Hepatocyte (in vitro differentiated cells): ENCODE measurements at regions not wholly inside any gene's neighbourhood (a gene's known extent, or its start where the extent isn't known, plus 50 kb on each side); places are given as distances from the start of the nearest gene placed in this dataset.

ENCODE experiments used
- DNase-seq: peaks from one replicate; pipeline ENCODE4 v3.0.0-alpha.2; 2016; ENCODE audit warnings: low spot score
- H2AFZ ChIP-seq: fragments of 200-600 bp; sonication (generic); 2 replicates; pipeline ENCODE4 v1.6.0; 2016; ENCODE audit warnings: antibody characterized with exemption, mild to moderate bottlenecking
- H3K27ac ChIP-seq: fragments of 200-600 bp; sonication (generic); 2 replicates; pipeline ENCODE4 v1.5.1; 2016; ENCODE audit warnings: mild to moderate bottlenecking
- H3K27me3 ChIP-seq: fragments of 200-600 bp; sonication (generic); 2 replicates; pipeline ENCODE4 v1.6.1; 2016
- H3K36me3 ChIP-seq: fragments of 200-600 bp; sonication (generic); replicated peaks from 2 replicates; pipeline ENCODE4 v1.5.1; 2016; ENCODE audit warnings: low read depth; ENCODE audit not compliant: insufficient read depth
- H3K4me1 ChIP-seq: fragments of 200-600 bp; sonication (generic); 2 replicates; pipeline ENCODE4 v1.5.1; 2016; ENCODE audit warnings: mild to moderate bottlenecking, moderate library complexity; ENCODE audit not compliant: insufficient read depth
- H3K4me2 ChIP-seq: fragments of 200-600 bp; sonication (generic); 2 replicates; pipeline ENCODE4 v1.6.0; 2016
- H3K4me3 ChIP-seq: fragments of 200-600 bp; sonication (generic); 2 replicates; pipeline ENCODE4 v1.5.1; 2016; ENCODE audit warnings: mild to moderate bottlenecking
- H3K79me2 ChIP-seq: fragments of 200-600 bp; sonication (generic); 2 replicates; pipeline ENCODE4 v1.6.0; 2017; ENCODE audit warnings: mild to moderate bottlenecking
- H3K9me2 ChIP-seq: fragments of 200-600 bp; sonication (generic); replicated peaks from 2 replicates; pipeline ENCODE4 v1.6.0; 2017; ENCODE audit warnings: mild to moderate bottlenecking; ENCODE audit not compliant: insufficient read depth
- H3K9me3 ChIP-seq: fragments of 200-600 bp; sonication (generic); 2 replicates; pipeline ENCODE4 v1.5.1; 2016; ENCODE audit warnings: low read depth, mild to moderate bottlenecking
- H4K20me1 ChIP-seq: fragments of 200-600 bp; sonication (generic); 2 replicates; pipeline ENCODE4 v1.6.0; 2016; ENCODE audit warnings: mild to moderate bottlenecking; ENCODE audit not compliant: insufficient read depth, poor library complexity, severe bottlenecking
- CTCF ChIP-seq: fragments of 200-600 bp; sonication (generic); IDR thresholded peaks from 2 replicates; pipeline ENCODE4 v1.5.1; 2016; ENCODE audit warnings: antibody characterized with exemption, mild to moderate bottlenecking; ENCODE audit not compliant: poor library complexity
- EZH2 ChIP-seq: fragments of 200-600 bp; sonication (generic); IDR thresholded peaks from 2 replicates; pipeline ENCODE4 v1.6.1; 2016; ENCODE audit warnings: antibody characterized with exemption, mild to moderate bottlenecking, borderline replicate concordance
- EZH2phosphoT487 ChIP-seq: fragments of 200-600 bp; sonication (generic); IDR thresholded peaks from one replicate; pipeline ENCODE4 v1.6.1; 2018; ENCODE audit warnings: antibody characterized with exemption, mild to moderate bottlenecking, low read depth, moderate library complexity; ENCODE audit not compliant: unreplicated experiment, severe bottlenecking
- WGBS: methylation state at CpG from one replicate; pipeline ENCODE4 v1.1.6; 2016; ENCODE audit warnings: low lambda C conversion rate; ENCODE audit errors: missing lambda C conversion rate; 5-methylcytosine and 5-hydroxymethylcytosine counted together

- H3K27me3 ChIP-seq: no peaks in the 10 kb centered on the region
- no peaks in the 10 kb centered on the region for H3K4me1 ChIP-seq
- TF ChIP-seq EZH2phosphoT487 (no peak), CTCF (no peak), EZH2 (no peak)
- no peaks in the 10 kb centered on the region for H3K36me3 ChIP-seq
- WGBS: 93% methylated on average over 2 of the region's 2 CpGs
- H4K20me1 ChIP-seq: no peaks in the 10 kb centered on the region
- no peak overlapping the region for H3K4me3 ChIP-seq
- H3K9me2 ChIP-seq: no peaks in the 10 kb centered on the region
- H3K9me3 ChIP-seq: no peaks in the 10 kb centered on the region
- no peak for DNase-seq
- H3K4me2 ChIP-seq: no peak overlapping the region
- H2AFZ ChIP-seq: no peak overlapping the region
- no peak overlapping the region for H3K27ac ChIP-seq
- H3K79me2 ChIP-seq: no peaks in the 10 kb centered on the region
Observed at GRCh38 chr3:134302674-134303073, 52.0 kb upstream of the RYK start.

- H3K4me3 ChIP-seq: no peak overlapping the region
- 92% methylated on average over 3 of the region's 3 CpGs for WGBS
- no peak overlapping the region for H2AFZ ChIP-seq
- no peaks in the 10 kb centered on the region for H3K27me3 ChIP-seq
- H3K4me2 ChIP-seq: no peak overlapping the region
- H3K9me3 ChIP-seq: peaks cover 3% of the 10 kb centered on the region
- no peaks in the 10 kb centered on the region for H3K79me2 ChIP-seq
- no peaks in the 10 kb centered on the region for H4K20me1 ChIP-seq
- H3K4me1 ChIP-seq: no peaks in the 10 kb centered on the region
- no peak overlapping the region for H3K27ac ChIP-seq
- H3K36me3 ChIP-seq: no peaks in the 10 kb centered on the region
- TF ChIP-seq EZH2 (no peak), CTCF (peak; percentile 3), EZH2phosphoT487 (no peak)
- no peak for DNase-seq
- H3K9me2 ChIP-seq: no peaks in the 10 kb centered on the region
Observed at GRCh38 chr3:134300520-134300919, 49.9 kb upstream of the RYK start.
